ENCODE measurements at regions not wholly inside any gene's neighbourhood (a gene's known extent, or its start where the extent isn't known, plus 50 kb on each side); places are given as distances from the start of the nearest gene placed in this dataset.

- no peaks in the 10 kb centered on the region for H3K36me3 Mint-ChIP-seq (ENCODE audit: low read depth)
- no peaks in the 10 kb centered on the region for H3K4me1 Mint-ChIP-seq
- H3K27ac Mint-ChIP-seq: no peak overlapping the region
- ATAC-seq: no peak
- no peak for DNase-seq
- H3K4me3 Mint-ChIP-seq: no peak overlapping the region
- no peaks in the 10 kb centered on the region for H3K9me3 ChIP-seq (ENCODE audit: control insufficient read depth, low read length, poor library complexity, severe bottlenecking)
- no peaks in the 10 kb centered on the region for H3K27me3 Mint-ChIP-seq
Measured at GRCh38 chr16:59701963-59702930, 968.1 kb upstream of the GOT2 start.

- no peaks in the 10 kb centered on the region for H3K9me3 ChIP-seq (ENCODE audit: control insufficient read depth, low read length, poor library complexity, severe bottlenecking)
- no peaks in the 10 kb centered on the region for H3K4me1 Mint-ChIP-seq
- H3K27me3 Mint-ChIP-seq: no peaks in the 10 kb centered on the region
- H3K4me3 Mint-ChIP-seq: no peak overlapping the region
- ATAC-seq (no peak), DNase-seq (no peak)
- H3K36me3 Mint-ChIP-seq (ENCODE audit: low read depth): no peaks in the 10 kb centered on the region
- H3K27ac Mint-ChIP-seq: no peak overlapping the region
Measured at GRCh38 chr16:59699786-59700185, 965.7 kb upstream of the GOT2 start.

GRCh38 chr16:59698346-59699020 is 964.4 kb upstream of the GOT2 start:
- no peaks in the 10 kb centered on the region for H3K9me3 ChIP-seq (ENCODE audit: control insufficient read depth, low read length, poor library complexity, severe bottlenecking)
- H3K4me3 Mint-ChIP-seq: no peak overlapping the region
- H3K27ac Mint-ChIP-seq: no peak overlapping the region
- H3K4me1 Mint-ChIP-seq: no peaks in the 10 kb centered on the region
- no peak for ATAC-seq
- H3K27me3 Mint-ChIP-seq: no peaks in the 10 kb centered on the region
- H3K36me3 Mint-ChIP-seq (ENCODE audit: low read depth): no peaks in the 10 kb centered on the region
- no peak for DNase-seq

- H3K4me1 Mint-ChIP-seq: no peaks in the 10 kb centered on the region
- DNase-seq (no peak), ATAC-seq (no peak)
- H3K27me3 Mint-ChIP-seq: no peaks in the 10 kb centered on the region
- no peak overlapping the region for H3K27ac Mint-ChIP-seq
- no peaks in the 10 kb centered on the region for H3K36me3 Mint-ChIP-seq (ENCODE audit: low read depth)
- H3K4me3 Mint-ChIP-seq: no peak overlapping the region
- H3K9me3 ChIP-seq (ENCODE audit: control insufficient read depth, low read length, poor library complexity, severe bottlenecking): no peaks in the 10 kb centered on the region
Measured at GRCh38 chr16:59697761-59698160, 963.6 kb upstream of the GOT2 start.

GRCh38 chr16:59697236-59697635 is 963.1 kb upstream of the GOT2 start:
- no peaks in the 10 kb centered on the region for H3K27me3 Mint-ChIP-seq
- no peaks in the 10 kb centered on the region for H3K9me3 ChIP-seq (ENCODE audit: control insufficient read depth, low read length, poor library complexity, severe bottlenecking)
- H3K27ac Mint-ChIP-seq: no peak overlapping the region
- no peaks in the 10 kb centered on the region for H3K36me3 Mint-ChIP-seq (ENCODE audit: low read depth)
- ATAC-seq: no peak
- no peak for DNase-seq
- H3K4me3 Mint-ChIP-seq: no peak overlapping the region
- H3K4me1 Mint-ChIP-seq: no peaks in the 10 kb centered on the region

GRCh38 chr16:59696495-59696894 is 962.4 kb upstream of the GOT2 start:
- Mint-ChIP-seq H3K4me1 (no peaks in the 10 kb centered on the region), H3K4me3 (no peak overlapping the region), H3K27ac (no peak overlapping the region), H3K27me3 (no peaks in the 10 kb centered on the region), H3K36me3 (ENCODE audit: low read depth) (no peaks in the 10 kb centered on the region)
- no peaks in the 10 kb centered on the region for H3K9me3 ChIP-seq (ENCODE audit: control insufficient read depth, low read length, poor library complexity, severe bottlenecking)
- no peak for DNase-seq
- no peak for ATAC-seq

GRCh38 chr16:59690216-59690615 is 956.1 kb upstream of the GOT2 start:
- no peaks in the 10 kb centered on the region for H3K36me3 Mint-ChIP-seq (ENCODE audit: low read depth)

GRCh38 chr16:59688006-59688405 is 953.9 kb upstream of the GOT2 start:
- no peak for DNase-seq
- no peaks in the 10 kb centered on the region for H3K27me3 Mint-ChIP-seq
- no peak overlapping the region for H3K4me3 Mint-ChIP-seq
- no peaks in the 10 kb centered on the region for H3K36me3 Mint-ChIP-seq (ENCODE audit: low read depth)
- no peak overlapping the region for H3K27ac Mint-ChIP-seq
- no peaks in the 10 kb centered on the region for H3K9me3 ChIP-seq (ENCODE audit: control insufficient read depth, low read length, poor library complexity, severe bottlenecking)
- ATAC-seq: no peak
- H3K4me1 Mint-ChIP-seq: no peaks in the 10 kb centered on the region

More at GRCh38 chr16:59690216-59690615, 956.1 kb upstream of the GOT2 start:
- H3K9me3 ChIP-seq (ENCODE audit: control insufficient read depth, low read length, poor library complexity, severe bottlenecking): no peaks in the 10 kb centered on the region
- Mint-ChIP-seq H3K27me3 (no peaks in the 10 kb centered on the region), H3K4me3 (no peak overlapping the region), H3K4me1 (no peaks in the 10 kb centered on the region), H3K27ac (no peak overlapping the region)
- no peak for DNase-seq
- ATAC-seq: no peak

GRCh38 chr16:59686405-59686804 is 952.3 kb upstream of the GOT2 start:
- Mint-ChIP-seq H3K27me3 (no peaks in the 10 kb centered on the region), H3K4me1 (no peaks in the 10 kb centered on the region), H3K27ac (no peak overlapping the region), H3K4me3 (no peak overlapping the region), H3K36me3 (ENCODE audit: low read depth) (no peaks in the 10 kb centered on the region)
- DNase-seq: no peak
- no peak for ATAC-seq
- H3K9me3 ChIP-seq (ENCODE audit: control insufficient read depth, low read length, poor library complexity, severe bottlenecking): peaks cover 3% of the 10 kb centered on the region

- no peaks in the 10 kb centered on the region for H3K27me3 Mint-ChIP-seq
- no peaks in the 10 kb centered on the region for H3K4me1 Mint-ChIP-seq
- no peak for ATAC-seq
- no peak overlapping the region for H3K27ac Mint-ChIP-seq
- peaks cover 3% of the 10 kb centered on the region for H3K9me3 ChIP-seq (ENCODE audit: control insufficient read depth, low read length, poor library complexity, severe bottlenecking)
- no peaks in the 10 kb centered on the region for H3K36me3 Mint-ChIP-seq (ENCODE audit: low read depth)
- H3K4me3 Mint-ChIP-seq: no peak overlapping the region
- no peak for DNase-seq
Measured at GRCh38 chr16:59684911-59685310, 950.8 kb upstream of the GOT2 start.

- Mint-ChIP-seq H3K36me3 (ENCODE audit: low read depth) (no peaks in the 10 kb centered on the region), H3K27ac (no peak overlapping the region), H3K4me1 (no peaks in the 10 kb centered on the region), H3K27me3 (no peaks in the 10 kb centered on the region), H3K4me3 (no peak overlapping the region)
- ATAC-seq (no peak), DNase-seq (no peak)
- peaks cover 3% of the 10 kb centered on the region for H3K9me3 ChIP-seq (ENCODE audit: control insufficient read depth, low read length, poor library complexity, severe bottlenecking)
Measured at GRCh38 chr16:59683709-59684108, 949.6 kb upstream of the GOT2 start.

GRCh38 chr16:59665618-59666220 is 931.6 kb upstream of the GOT2 start:
- Mint-ChIP-seq H3K27ac (no peak overlapping the region), H3K36me3 (ENCODE audit: low read depth) (no peaks in the 10 kb centered on the region), H3K4me3 (no peak overlapping the region), H3K27me3 (no peaks in the 10 kb centered on the region), H3K4me1 (no peaks in the 10 kb centered on the region)
- peaks cover under 1% of the 10 kb centered on the region for H3K9me3 ChIP-seq (ENCODE audit: control insufficient read depth, low read length, poor library complexity, severe bottlenecking)
- ATAC-seq (no peak), DNase-seq (no peak)

GRCh38 chr16:59658572-59658971 is 924.5 kb upstream of the GOT2 start:
- ATAC-seq (no peak), DNase-seq (no peak)
- no peak overlapping the region for H3K4me3 Mint-ChIP-seq
- no peaks in the 10 kb centered on the region for H3K27me3 Mint-ChIP-seq
- peaks cover 5% of the 10 kb centered on the region for H3K9me3 ChIP-seq (ENCODE audit: control insufficient read depth, low read length, poor library complexity, severe bottlenecking)
- H3K27ac Mint-ChIP-seq: no peak overlapping the region
- H3K36me3 Mint-ChIP-seq (ENCODE audit: low read depth): no peaks in the 10 kb centered on the region
- H3K4me1 Mint-ChIP-seq: no peaks in the 10 kb centered on the region

Data from T-helper 17 cell (primary cell).